C4-2B (cell line): ENCODE measurements at regions not wholly inside any gene's neighbourhood (a gene's known extent, or its start where the extent isn't known, plus 50 kb on each side); places are given as distances from the start of the nearest gene placed in this dataset.

Experiments used
- CTCF ChIP-seq: fragments of 450-650 bp; conservative IDR thresholded peaks from 2 replicates; pipeline ENCODE4 v1.5.1; 2017; ENCODE audit warnings: mild to moderate bottlenecking
- ZFX ChIP-seq: fragments of 450-650 bp; IDR thresholded peaks from 2 replicates; pipeline ENCODE4 v1.6.1; 2017

- TF ChIP-seq CTCF (no peak), ZFX (no peak)
Observed at GRCh38 chr7:131147604-131148003, 180.1 kb upstream of the MKLN1 start.
